ENCODE measurements at regions not wholly inside any gene's neighbourhood (a gene's known extent, or its start where the extent isn't known, plus 50 kb on each side); places are given as distances from the start of the nearest gene placed in this dataset.
"Not testable (repeated sequence)": the region's sequence is repeated elsewhere in the genome, so short reads cannot be mapped to it uniquely, and the experiment has no call there.

DNA sequence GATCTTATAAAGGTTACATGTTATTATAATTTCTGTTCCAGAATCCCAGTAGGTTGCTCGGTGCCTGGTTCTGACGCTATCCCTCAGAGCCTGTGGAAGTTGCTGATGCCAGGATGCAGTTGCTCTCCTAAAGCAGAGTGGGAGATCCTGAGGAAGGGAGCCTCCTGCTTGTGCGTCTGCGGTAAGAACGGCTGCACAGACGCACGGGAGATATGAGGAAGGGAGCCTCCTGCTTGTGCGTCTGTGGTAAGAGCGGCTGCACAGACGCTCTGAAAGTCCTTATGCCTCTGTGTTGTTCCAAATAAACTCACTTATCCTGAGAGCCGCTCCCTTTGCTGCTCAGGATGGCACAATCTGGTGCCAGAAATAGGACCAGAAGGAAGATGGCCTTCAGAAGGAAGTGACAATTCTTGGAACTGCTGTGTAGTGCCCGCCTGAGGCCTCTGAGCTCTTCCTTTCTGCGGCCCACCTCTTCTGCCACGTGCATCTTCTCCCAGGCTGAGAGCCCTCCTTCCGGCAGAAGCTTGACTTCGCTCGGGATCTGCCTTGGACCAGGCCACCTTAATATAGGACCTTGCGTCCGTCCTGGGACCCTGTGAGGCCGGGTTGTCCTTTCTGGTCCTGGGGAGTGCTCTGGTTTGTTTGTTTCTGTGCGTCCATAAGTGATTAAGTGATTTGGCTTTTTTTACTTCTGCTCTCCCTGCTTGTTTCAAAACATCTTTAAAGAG is 89.5 kb downstream of the RTP5 start:
- DNase-seq (ENCODE audit: low read depth) = no peak

DNA sequence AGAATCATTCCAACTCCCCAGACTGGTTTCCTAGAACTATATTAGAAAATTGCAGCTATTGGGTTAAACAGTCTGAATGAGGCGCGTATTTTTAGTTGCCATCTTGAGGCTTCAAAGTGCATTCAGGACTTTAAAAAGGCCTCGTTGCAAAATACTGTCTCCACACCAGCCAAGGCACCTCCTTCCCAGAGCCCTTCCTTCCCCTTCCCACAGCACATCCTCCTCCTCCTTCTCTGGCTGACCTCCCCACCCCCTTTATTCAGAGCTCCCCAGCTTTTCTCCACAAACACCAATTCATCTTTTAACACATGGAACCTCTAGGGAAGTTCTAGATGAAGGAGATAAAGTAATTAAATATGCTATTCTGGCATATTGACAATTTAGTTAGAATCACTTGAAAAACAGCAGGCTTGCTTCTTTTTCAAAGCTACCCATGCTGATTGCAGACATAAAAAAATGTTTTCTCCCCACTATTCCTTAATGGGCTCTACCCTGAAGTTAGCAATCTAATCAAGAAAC is 90.3 kb downstream of the RTP5 start:
- no peak for DNase-seq (ENCODE audit: low read depth)

DNA sequence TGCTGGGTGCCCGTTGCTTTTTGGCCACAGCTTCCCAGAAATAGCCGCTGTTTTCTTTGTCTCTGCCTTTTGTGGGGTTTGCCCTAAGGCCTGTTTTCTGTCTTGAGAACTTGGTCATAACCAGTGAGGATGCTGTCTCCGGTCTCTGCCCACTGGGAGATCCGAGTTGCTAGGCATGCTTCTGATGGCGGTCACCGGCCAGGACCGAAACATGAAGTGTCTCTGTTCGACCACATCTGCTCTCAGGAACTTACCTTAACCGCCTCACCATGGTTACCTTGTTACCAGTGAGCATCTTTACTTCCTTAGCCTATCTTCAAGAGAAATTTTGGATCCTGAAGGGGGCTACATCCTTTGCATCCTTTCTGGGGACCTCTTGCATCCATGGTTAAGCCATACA is 91.9 kb downstream of the RTP5 start:
- DNase-seq (ENCODE audit: low read depth) = no peak

DNA sequence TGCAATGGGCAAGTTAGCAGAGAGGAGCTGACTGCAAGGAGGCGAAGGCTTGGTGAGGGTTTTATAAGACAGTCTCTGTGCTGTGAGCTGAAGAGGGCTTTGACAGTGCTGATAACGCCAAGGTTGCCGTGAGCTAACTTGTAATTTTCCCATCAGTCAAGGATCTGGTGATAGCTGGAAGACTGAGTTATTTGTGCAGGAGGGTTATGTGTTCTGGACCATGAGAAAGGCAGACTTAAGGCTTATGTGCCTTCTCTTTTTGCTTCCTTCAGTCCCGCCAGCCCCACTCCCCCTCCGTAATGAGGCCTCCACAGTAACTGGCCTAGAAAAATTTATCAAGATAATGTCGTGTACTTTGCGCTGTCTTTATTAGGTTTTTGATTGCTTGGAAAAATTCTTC is 94.6 kb downstream of the RTP5 start:
- no peak for DNase-seq (ENCODE audit: low read depth)

DNA sequence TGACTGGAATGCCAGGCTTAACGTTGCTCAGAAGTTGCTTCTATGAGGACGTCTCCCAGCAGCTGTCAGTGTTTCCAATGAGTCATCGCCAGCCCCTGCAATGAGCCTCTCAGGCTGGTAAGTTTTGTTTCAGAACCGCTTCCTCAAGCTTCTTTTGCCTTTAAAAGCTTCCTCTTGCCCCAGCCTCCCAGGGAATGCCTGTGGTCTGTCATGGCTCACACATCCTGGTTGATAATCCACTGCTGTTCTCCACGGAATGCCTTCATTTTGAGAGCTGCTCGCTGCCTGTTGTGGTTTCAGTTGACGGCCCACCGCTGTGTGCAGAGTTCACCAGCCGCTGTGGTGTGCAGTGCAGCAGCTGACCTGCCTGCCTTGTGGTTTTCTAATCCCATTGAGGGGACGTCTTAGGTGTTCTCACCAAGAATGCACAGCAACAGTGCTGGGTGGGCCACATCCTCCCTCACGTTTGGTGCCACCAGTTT is 96.4 kb downstream of the RTP5 start:
- peak; percentile 84 for DNase-seq (ENCODE audit: low read depth)

- peak; percentile 11 for DNase-seq (ENCODE audit: low read depth)
These were observed 97.3 kb downstream of the RTP5 start for GRCh38 chr2:241966647-241967466.

DNA sequence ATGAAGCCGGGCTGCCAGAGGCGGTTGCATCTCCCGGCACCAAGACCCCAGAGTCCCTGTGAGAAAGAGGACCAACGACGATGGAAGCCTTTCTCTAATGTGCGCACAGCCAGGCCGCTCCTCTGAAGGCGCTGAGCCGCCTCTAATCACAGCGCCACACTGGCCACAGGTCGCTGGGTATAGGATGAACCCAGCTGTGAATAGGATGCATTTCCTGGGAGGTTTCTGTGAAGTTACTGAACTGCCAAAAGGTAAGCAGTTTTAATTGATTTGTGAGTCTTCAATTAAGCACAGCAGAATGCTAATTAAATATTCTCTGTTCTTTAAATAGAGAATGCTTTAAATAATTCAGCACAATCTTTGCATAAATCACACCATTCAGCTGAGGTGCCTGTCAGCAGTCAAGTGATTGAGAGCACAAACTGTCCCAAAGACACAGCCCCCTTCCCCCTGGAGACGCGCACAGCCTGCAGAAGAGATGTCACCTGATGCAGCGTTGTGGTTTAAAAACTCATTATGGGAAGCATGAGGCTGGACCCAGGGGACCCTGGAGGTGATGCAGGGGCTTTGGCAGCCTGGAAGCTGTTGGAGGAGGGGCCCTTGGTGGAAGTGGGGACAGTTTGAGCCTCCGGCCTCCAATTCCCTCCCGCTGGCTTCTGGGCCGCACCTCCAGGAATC is 98.1 kb downstream of the RTP5 start:
- DNase-seq (ENCODE audit: low read depth) = no peak

GRCh38 chr2:241968417-241968816 is 98.9 kb downstream of the RTP5 start:
- no peak for DNase-seq (ENCODE audit: low read depth)

DNA sequence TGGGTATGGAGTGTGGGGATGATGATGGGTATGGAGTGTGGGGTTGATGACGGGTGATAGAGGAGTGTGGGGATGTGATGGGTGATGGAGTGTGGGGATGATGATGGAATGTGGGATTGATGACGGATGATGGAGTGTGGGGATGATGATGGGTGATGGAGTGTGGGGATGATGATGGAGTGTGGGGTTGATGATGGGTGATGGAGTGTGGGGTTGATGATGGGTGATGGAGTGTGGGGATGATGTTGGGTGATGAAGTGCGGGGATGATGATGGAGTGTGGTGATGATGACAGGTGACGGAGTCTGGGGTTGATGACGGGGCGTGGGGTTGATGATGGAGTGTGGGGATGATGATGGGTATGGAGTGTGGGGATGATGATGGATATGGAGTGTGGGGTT is 99.7 kb downstream of the RTP5 start:
- not testable (repeated sequence) for DNase-seq (ENCODE audit: low read depth)

DNA sequence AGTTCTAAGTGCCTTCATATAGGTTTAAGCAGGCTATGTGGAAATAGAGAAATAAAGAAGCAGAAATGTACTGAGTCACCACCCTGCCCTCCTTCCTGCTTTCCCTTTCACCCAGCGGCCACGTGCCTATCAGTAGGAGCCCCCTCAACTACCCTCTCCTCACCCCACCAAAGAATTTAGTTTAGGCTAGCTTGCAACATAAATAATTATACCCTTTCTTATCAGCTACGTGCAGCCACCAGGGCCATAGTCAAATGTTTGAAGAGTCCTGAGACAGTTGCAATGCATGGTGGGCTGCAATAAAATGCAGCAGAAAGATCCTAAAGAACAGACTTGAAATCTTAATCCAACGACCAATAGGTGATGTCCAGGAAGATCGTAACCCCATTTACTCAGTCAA is 101.2 kb downstream of the RTP5 start:
- DNase-seq (ENCODE audit: low read depth) = no peak

GRCh38 chr2:241974096-241974495 is 104.6 kb downstream of the RTP5 start:
- no peak for DNase-seq (ENCODE audit: low read depth)

DNA sequence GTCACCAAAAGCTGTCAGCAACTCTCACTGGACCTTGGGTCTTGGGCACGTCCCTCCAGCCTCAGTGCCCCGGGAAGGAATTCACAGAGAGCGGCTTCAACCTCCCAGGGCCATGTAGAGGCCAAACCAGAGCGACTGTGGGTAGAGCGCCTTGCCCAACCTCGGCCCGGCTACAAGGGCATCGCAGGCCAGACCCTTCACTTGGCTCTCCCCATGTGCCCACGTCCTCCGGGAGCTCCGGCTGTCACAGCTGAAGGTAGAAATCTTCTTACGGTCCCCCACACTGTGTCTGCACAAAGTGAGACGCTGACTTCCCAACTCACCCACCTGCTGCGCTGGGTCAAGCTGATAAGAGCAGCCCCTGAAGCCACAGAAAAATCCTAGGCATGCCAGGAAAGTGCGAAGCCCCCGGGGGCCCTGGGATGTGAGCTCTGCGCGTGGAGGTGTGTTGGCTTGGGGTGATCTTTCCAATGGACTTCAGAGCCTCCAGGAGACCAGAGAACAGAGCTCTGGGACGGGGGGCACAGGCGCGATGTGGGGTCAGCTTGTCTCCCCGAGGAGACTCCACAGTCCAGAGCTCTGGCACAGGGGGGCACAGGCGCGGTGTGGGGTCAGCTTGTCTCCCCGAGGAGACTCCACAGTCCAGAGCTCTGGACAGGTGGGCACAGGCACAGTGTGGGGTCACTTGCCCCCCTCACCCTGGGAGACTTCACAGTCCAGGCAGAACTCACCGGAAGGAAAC is 105.5 kb downstream of the RTP5 start:
- DNase-seq (ENCODE audit: low read depth) = no peak

- no peak for DNase-seq (ENCODE audit: low read depth)
These were observed 106.2 kb downstream of the RTP5 start for GRCh38 chr2:241975593-241976284.

GRCh38 chr2:241976296-241976695 is 106.8 kb downstream of the RTP5 start:
- no peak for DNase-seq (ENCODE audit: low read depth)

DNA sequence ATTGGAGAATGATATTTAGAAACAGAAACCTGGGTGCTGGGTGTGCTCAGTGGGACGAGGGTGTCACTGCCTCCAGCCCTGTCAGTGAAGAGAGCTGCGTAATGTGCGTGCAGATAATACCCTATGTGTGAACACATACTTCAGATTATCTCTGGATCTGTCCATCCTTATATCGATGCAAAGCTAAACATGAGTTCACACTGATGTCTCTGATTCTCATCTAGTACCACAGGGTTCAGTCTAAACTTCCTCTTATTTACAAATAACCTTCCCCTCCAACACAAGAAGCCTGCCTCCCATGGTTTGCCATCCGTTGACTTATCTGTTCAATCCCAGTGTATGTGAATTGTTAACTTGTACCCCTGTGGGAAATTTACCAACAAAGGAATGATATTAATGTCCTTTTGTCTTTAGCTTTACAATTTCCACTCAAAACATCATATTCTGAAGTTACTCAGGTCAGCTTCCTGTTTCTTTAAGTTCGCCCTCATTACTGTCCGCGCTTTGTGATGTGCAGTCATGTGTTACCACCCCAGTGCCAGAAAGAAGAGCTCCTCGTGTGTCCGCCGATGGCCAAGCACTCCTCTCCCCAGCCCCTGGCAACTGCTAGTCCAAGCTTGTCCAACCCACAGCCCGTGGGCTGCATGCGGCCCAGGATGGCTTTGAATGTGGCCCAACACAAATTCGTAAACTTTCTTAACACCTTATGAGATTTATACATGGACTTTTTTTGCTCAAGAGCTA is 108.2 kb downstream of the RTP5 start:
- no peak for DNase-seq (ENCODE audit: low read depth)

DNA sequence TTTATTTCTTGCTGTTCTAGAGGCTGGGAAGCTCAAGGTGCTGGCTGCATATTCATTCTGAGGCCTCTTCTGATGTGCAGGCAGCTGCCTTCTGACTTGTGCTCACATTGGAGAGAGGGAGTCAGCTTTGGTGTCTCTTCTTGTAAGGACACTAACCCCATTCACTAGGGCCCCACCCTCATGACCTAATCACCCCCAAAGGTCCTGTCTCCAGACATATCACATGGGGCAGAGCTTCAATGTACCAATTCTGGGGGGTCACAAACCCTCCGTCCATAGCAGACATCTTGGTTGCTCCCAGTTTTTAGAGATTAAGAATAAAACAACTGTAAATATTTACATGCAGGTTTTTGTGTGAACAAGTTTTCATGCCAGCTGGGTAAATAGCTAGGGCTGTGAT is 109.1 kb downstream of the RTP5 start:
- no peak for DNase-seq (ENCODE audit: low read depth)

DNA sequence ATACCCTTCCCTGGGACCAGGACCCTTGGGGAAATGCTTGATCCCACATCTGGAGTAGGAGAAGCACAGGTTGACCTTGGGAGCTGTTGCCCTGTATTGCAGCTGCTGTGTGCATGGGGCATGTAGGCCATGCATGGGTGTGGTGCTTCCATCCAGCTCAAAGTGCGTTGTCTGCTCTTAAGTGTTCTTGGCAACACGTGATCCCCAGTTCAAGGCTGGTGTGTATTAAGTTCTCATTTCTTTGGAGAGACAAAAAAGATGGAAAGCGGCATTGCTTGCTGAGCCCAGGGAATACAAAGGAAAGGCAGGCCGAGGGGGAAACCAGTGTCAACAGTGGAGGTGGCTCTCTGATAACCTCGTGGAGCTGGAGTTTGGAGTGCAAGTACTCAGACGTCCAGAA is 110.7 kb downstream of the RTP5 start:
- no peak for DNase-seq (ENCODE audit: low read depth)

GRCh38 chr2:241981076-241981700 is 111.7 kb downstream of the RTP5 start:
- DNase-seq (ENCODE audit: low read depth) = no peak

DNA sequence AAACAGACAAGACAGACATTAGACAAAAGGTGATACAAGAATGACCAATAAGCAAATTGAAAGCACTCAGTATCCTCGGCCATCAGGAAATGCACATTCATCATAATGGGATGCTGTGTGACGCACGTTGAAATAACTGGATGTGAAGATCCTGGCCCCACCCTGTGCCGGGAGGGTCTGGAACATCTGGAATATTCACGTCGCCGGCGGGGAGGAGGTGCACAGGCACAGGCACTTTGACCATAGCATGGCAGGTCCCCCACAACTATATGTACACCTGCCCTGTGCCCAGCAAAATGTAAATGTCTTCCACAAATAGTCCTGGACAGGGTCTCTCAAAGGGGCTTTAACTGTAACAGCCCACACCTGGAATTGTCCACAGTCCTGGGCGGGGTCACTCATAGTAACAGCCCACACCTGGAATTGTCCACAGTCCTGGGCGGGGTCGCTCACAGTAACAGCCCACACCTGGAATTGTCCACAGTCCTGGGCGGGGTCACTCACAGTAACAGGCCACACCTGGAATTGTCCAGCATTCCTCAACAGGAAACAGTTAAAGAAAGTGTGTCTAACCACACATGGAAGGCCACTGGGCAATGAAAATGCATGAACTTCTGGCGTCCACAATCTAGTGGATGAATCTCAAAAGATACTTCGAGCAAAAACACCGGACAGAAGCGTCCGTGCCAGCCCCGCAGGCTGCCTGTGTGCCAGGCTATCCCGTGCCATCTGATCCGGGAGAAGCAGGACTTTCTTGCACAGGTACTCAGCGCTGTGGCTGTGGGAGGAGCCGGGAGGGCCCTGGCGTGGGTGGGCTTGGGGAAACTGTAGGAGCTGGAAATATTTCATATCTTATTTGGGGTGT is 113.4 kb downstream of the RTP5 start:
- no peak for DNase-seq (ENCODE audit: low read depth)

Data from stimulated activated CD4-positive, alpha-beta T cell treated with anti-CD3 and anti-CD28 coated beads, Interleukin-2, amount 100 ng/mL, for 4 hours (primary cell).